ENCODE measurements at regions not wholly inside any gene's neighbourhood (a gene's known extent, or its start where the extent isn't known, plus 50 kb on each side); places are given as distances from the start of the nearest gene placed in this dataset.
"Not testable (repeated sequence)": the region's sequence is repeated elsewhere in the genome, so short reads cannot be mapped to it uniquely, and the experiment has no call there.

GRCh38 chr6:141244366-141244765 lies 888.4 kb upstream of the GJE1 start:
- no peak for DNase-seq (ENCODE audit: low read depth)

- no peak for DNase-seq (ENCODE audit: low read depth)
These were observed 889.8 kb upstream of the GJE1 start for GRCh38 chr6:141242957-141243356.

- DNase-seq (ENCODE audit: low read depth): no peak
These were observed 903.4 kb upstream of the GJE1 start for GRCh38 chr6:141229296-141229695.

GRCh38 chr6:141218583-141218982 lies 914.1 kb upstream of the GJE1 start:
- DNase-seq (ENCODE audit: low read depth): no peak

GRCh38 chr6:141216726-141217125 lies 916.0 kb upstream of the GJE1 start:
- DNase-seq (ENCODE audit: low read depth): no peak

GRCh38 chr6:141212296-141212695 lies 920.4 kb upstream of the GJE1 start:
- no peak for DNase-seq (ENCODE audit: low read depth)

- no peak for DNase-seq (ENCODE audit: low read depth)
These were observed 920.9 kb upstream of the GJE1 start for GRCh38 chr6:141211845-141212244.

- DNase-seq (ENCODE audit: low read depth): no peak
These were observed 921.8 kb upstream of the GJE1 start for GRCh38 chr6:141210901-141211300.

GRCh38 chr6:141209890-141210289 lies 922.8 kb upstream of the GJE1 start:
- DNase-seq (ENCODE audit: low read depth): no peak

- no peak for DNase-seq (ENCODE audit: low read depth)
These were observed 924.6 kb upstream of the GJE1 start for GRCh38 chr6:141208101-141208500.

GRCh38 chr6:141203902-141204575 lies 928.7 kb upstream of the GJE1 start:
- DNase-seq (ENCODE audit: low read depth): no peak

- DNase-seq (ENCODE audit: low read depth): no peak
These were observed 930.1 kb upstream of the GJE1 start for GRCh38 chr6:141202626-141203025.

- DNase-seq (ENCODE audit: low read depth): no peak
These were observed 933.7 kb upstream of the GJE1 start for GRCh38 chr6:141199074-141199473.

- no peak for DNase-seq (ENCODE audit: low read depth)
These were observed 937.4 kb upstream of the GJE1 start for GRCh38 chr6:141195251-141195832.

GRCh38 chr6:141183368-141183767 lies 949.4 kb upstream of the GJE1 start:
- no peak for DNase-seq (ENCODE audit: low read depth)

- not testable (repeated sequence) for DNase-seq (ENCODE audit: low read depth)
These were observed 957.3 kb upstream of the GJE1 start for GRCh38 chr6:141175458-141175857.

GRCh38 chr6:141174932-141175331 lies 957.8 kb upstream of the GJE1 start:
- no peak for DNase-seq (ENCODE audit: low read depth)

GRCh38 chr6:141173529-141173928 lies 959.2 kb upstream of the GJE1 start:
- no peak for DNase-seq (ENCODE audit: low read depth)

GRCh38 chr6:141169419-141169818 lies 963.3 kb upstream of the GJE1 start:
- no peak for DNase-seq (ENCODE audit: low read depth)

- DNase-seq (ENCODE audit: low read depth): no peak
These were observed 964.8 kb upstream of the GJE1 start for GRCh38 chr6:141167945-141168344.

GRCh38 chr6:141165002-141165665 lies 967.6 kb upstream of the GJE1 start:
- DNase-seq (ENCODE audit: low read depth): no peak

GRCh38 chr6:141164042-141164743 lies 968.5 kb upstream of the GJE1 start:
- no peak for DNase-seq (ENCODE audit: low read depth)

- no peak for DNase-seq (ENCODE audit: low read depth)
These were observed 969.6 kb upstream of the GJE1 start for GRCh38 chr6:141163107-141163506.
